Right renal cortex interstitium (tissue), 3 donors: ENCODE measurements at regions not wholly inside any gene's neighbourhood (a gene's known extent, or its start where the extent isn't known, plus 50 kb on each side); places are given as distances from the start of the nearest gene placed in this dataset.

Experiments used
- DNase-seq, 3 donors: peaks; one replicate each; pipeline ENCODE4 v3.0.0-alpha.2; 2013; ENCODE audit warnings: low read depth in 3 of 3, low spot score in 2 of 3

DNA sequence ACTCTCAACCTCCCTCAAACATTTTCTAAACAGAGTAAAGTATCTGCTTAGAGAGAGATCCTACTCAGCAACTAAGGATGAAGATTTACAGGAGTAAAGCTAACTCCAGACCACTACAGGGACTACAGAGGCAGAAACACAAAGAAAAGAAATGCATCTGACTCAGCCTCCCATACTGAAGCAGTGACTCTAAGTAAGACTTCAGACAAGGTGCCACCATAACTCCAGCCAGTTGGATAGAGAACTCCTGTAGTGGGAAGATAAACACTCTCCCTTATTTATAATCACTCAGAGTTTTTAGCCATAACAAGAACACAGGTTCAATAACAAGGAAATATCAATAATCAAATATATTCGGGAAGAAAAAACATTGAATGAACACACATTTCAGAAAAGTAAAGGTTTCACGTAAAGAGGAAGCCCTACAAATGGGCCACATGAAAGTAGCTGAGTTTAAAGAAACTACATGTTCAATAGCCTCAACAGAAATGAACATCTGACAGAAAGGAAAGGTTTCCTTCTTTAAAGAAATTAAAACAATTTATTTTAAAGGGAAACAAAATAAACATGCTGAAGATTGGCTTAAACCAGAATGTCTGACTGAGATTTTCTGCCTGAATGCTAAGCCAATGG is 519.9 kb downstream of the KCNJ3 start:
- no peak for DNase-seq

DNA sequence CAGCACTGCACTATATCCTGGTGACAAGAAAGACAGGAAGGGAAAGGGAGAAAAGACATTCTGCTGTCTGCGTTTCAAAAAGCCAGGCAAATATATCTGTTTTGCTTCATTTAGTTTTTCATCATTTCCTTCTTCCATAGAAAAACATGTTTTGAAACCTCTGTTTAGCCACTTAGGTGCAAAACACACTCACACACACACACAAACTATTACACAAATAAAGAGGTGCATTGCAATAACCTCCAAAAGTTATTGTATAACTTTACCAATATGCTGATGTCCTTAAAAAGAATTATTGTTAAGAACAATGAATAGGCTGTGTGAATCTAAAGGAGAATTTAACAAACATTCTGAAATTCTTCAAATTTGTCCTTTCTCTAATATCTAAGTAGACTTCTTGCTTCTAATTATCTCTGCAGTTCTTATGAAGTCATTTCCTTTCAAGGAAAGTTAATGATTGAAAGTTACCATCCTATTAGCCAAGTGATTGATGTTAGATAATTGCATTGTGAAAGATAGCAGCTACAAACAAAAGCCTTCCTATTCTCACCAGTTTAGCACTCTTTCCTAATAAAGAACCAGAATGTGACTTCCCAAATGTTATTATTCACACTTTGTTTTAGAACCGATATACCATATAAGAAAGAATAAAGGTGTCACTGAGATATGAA is 516.7 kb downstream of the KCNJ3 start:
- no peak for DNase-seq

DNA sequence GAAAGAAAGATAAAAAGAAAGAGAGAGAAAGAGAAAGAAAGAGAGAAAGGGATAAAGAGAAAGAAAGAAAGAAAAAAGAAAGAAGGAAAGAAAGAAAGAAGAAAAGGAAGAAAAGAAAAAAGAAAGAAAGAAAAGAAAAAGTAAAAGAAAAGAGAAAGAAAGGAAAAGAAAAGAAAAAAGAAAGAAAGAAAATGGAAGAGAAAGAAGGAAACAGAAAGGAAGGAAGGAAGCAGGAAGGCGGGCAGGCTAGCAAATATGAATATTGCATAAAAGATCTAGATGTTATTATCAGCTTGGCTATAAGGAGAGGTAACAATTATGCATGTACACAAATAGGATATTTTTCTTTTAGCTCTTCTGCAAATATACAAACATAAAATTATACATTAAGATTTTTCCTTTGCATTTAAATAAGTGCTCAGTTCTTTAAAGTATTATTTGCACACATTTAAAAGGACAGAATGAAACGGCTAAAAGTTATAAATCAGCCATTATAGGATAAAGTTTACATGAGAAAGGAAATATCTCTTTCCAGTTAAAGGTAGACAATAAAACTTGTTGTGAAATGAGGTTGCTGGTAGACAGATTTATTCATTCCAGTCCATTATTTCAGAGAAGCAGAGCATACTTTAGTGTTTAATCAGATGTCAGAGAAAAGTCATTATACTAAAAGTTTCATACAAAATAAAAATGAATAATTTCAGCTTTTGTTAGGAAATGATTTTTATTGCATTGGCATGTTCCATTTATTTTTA is 511.4 kb downstream of the KCNJ3 start:
- DNase-seq, result no peak

DNA sequence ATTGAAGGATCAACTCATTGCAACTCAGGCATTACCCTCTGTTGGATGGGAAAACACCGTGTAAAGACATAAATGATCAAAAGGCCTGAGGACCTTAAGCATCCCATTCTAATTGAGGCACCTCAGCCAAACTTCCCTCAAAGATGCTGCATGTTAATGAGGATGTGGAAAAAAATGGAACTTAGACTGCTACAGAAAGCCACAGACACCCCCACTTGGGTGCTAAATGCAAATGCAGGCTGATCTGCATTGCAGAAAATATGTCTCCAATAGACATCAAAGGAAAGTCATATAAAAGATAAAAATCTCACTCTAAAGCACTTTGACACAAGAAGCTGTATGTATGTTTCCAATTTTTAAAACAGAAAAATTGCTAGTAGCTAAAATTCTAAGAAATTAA is 504.7 kb downstream of the KCNJ3 start:
- no peak for DNase-seq

DNA sequence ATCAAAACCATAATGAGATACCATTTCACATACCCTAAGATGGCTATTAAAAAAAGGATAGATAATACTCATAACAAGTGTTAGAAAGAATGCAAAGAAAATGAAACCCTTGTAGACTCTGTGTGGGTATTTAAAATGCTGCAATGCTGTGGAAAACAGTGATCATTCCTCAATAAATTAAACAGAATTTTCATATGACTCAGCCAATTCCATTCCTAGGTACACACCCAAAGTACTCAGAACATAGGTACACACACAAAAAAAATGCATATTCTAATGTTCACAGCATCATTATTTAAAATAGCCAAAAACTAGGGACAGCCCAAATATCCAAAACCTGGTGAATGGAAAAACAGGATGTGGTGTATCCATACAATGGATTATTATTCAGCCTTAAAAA is 502.3 kb downstream of the KCNJ3 start:
- DNase-seq, result no peak

DNA sequence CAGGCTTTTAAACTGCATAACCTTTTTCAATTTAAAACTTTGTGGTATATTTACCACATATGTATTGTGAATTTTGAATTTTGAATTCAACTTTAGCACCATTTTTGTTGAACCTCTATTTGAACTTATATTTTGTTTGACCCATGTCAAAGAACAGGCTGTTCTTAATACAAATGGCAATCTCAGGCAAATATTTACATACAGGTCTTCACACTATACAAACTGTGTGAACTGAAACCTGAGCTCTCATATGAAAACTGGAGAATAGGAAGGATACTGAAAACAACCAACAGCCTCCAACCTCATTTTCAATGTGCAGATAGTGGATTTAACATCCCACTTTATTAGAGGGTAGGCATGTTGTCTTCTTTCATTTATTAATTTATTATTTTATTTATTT is 491.8 kb downstream of the KCNJ3 start:
- DNase-seq, result no peak

DNA sequence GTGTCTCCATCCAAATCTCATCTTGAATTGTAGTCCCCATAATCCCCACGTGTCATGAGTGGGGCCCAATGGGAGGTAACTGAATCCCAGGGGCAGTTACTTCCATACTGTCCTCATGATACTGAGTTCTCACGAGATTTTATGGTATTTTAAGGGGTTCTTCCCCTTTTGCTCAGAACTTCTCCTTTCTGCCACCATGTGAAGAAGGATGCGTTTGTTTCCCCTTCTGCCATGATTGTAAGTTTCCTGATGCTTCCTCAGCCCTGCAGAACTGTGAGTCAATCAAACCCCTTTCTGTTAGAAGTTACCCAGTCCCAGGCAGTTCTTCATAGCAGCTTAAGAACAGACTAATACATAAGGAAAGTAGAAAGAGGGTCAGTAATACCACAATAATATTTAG is 480.4 kb downstream of the KCNJ3 start:
- no peak for DNase-seq

DNA sequence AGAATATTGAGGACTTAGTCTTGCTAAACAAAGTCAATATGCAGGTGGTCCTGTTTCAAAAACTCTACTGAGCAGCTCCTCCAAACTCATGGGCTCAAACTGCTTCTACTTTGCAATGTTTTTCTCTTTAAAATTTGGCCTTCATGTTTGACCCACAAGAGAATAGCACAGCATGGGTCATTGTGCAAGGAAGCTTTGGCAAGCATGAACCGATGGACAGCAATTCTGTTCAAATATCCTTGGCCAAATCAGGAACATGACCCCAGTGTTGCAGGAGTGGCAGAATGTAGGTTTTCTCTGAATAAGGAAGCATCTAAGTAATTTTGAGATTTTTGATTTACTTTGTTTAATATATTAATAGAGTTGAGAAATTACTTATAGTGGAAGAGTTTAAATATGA is 477.9 kb downstream of the KCNJ3 start:
- no peak for DNase-seq

DNA sequence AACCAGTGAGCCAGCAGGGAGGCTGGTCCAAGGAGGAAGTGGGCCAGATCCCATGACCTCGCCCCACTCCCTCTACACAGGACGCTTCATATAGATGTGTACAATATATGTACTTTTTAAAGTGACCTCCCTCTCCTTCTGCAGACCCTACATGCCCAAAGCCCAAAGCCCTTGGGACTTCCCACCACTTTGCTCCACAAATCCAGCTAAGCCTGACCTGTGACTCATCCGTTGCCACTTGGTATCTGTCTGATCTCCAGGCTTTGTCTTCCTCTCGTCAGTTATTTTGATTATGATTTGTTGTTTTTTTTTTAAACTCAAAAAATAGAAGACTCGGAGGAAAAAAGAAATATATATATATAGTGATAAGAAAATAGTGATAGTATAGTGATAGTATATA is 470.8 kb downstream of the KCNJ3 start:
- no peak for DNase-seq

DNA sequence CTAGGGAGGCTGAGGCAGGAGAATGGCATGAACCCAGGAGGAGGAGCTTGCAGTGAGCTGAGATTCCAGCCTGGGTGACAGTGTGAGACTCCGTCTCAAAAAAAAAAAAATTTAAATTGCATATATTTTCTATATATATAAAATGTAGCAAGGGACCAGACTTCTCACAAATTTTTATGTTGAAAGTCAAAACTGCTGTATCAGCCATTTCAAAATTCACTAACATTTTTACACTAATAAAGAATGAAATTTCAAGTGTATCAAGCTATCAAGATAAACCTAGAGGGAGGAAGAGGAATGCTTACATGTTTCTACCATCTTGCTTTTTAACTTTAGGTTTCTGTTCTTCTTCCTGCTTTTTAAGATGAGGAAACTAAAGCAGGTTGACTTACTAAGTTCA is 464.0 kb downstream of the KCNJ3 start:
- no peak for DNase-seq

DNA sequence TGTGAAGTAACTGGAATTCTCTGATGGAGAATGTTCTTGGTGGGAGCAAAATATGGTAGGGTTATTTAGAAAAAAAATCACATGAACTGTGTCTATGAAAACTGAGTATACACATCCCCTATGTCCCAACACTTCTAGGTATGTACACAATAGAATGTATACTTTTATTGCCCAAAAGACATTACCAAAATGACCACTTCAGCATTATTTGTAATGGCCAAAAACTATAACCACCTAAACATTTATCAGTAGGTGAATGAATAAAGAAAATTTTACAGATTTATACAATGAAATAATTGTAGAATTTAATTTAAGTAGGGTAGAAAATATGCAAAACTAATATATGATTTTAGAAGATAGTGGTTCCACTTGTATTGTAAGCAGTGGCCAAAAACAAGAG is 462.8 kb downstream of the KCNJ3 start:
- no peak for DNase-seq

DNA sequence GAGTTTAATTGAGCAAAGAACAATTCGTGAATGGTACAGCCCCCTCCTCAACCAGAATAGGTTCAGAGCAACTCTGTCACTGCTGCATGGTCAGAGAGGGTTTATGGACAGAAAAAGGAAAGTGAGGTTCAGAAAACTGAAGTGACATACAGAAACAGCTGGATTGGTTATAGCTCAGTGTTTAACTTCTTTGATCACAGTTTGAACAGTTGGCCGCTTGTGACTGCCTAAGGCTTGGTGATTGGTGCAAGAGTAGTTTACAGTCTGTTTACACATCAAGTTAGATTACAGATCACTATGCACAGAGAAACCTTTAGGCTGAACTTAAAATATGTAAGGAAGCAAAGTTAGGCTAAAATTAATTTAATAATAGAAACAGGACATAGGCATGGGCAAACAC is 459.2 kb downstream of the KCNJ3 start:
- no peak for DNase-seq

DNA sequence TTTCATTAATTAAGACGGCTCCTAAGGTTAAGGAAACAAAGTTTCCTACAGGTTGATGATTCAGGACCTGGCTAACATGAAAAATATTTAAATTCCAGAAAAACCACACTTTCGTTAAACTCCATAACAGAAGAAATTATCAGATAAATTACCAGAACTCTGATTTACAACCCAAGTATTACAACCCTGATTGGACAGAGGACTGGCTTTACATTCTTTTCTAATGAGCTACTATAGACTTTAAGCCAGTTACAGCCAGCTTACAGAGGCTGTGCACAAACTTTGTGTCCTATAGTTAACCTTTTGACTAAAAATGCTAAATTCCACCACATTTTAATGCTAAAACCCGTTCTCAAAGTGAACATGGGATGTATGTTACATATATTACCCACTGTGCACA is 458.6 kb downstream of the KCNJ3 start:
- no peak for DNase-seq

DNA sequence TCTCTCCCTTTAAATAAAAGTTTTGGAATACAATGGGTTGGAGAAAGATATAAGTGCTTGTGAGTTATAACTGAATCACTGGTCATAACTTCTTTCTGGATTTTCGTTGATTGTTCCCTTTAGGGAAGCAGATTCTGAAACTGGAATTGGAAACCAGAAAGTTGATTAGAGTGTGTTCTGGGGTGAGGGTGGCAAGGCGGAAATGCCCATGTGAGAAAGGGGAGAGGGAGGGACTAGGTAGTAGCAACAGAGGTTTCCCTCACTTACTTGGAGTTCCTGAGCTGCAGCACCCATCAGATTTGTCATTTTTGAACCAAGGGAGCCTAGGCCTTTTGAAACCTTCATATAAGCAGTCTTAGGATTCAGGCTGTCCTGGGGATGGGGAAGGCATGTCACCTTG is 453.4 kb downstream of the KCNJ3 start:
- no peak for DNase-seq

DNA sequence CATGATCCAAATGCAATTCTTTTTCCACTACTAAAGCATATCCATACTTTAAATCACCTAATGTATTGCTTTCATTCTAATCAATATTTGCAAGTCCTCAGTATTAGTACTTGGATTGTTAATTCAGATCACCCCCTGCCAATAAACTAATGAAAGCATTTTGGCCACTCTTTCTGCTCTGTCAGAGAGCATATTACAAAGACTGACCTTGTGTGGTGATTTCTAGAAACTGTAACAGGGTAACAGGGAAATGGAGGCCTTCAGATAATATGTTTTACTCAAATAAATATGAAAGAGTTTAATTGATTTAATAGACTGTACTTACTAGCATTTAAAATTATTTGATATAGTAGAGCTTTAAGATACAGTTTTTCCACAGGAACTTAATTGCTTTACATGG is 453.0 kb downstream of the KCNJ3 start:
- DNase-seq, result no peak

DNA sequence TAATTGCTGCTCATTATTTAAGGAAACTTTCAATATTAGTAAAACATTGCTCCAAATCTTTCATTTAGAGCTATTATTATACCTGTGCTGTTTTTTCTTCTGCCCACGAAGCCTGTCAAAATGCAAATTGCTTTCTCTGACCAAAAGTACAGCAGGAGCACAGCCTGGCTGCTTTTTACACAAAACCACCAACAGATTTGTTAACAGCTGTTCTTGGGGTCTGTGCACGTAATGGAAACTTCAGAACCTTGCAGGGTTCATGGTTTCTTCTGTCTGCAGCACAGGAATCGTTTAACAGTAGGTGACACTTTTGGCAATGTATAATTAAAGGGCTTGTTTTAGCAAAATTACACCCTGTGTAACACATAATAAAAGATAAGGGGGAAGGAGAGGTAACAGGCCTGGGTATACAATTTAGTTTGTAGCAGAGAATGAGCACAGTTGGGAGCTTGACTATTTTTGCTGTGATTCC is 447.3 kb downstream of the KCNJ3 start:
- no peak for DNase-seq

DNA sequence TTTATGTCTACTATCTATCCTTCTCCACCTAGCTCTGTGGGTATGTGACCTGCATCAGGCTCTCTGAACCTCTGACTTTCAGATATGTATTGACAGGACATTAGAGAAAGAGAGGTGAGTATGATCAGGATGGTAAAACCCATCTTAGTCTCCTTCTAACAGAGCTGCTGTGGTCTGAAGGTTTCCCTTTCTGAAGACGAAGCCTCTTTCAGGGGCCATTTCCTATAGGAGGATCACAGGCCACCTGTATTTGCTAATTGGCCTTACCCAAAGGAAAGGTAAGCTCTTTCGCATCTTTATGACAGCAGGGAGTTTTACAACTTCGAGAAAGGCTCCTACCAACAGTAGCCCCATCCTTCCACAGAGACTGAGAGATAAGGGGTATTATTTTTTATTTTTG is 442.9 kb downstream of the KCNJ3 start:
- DNase-seq, result no peak

DNA sequence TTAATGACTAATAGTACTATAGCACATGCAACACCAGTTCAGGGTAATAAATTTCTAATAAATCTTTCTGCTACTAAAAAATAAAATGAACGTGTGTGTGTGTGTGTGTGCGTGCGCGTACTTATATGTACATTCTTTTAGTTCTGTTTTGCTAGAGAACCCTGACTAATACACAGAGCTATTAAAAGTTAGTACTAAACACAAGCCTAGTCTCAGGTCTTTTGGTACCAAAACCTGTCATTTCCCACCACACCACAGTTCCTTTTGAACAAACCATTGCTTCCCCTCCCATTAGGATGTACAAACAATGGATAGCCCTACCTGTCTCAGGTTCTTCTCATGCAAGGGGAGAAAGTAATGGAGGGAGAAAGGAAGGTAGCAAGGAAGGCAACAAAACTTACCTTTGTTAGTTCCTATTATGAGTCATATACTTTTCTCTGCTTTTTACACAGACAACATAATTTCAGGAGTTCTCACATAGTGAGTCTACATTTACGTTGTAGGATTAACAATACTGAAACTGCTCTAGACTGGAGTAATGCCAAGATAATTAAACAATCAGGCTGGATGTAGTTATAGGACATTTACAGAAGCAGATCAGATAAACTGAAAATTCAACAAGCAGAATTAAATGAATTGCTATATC is 427.2 kb downstream of the KCNJ3 start:
- no peak for DNase-seq

DNA sequence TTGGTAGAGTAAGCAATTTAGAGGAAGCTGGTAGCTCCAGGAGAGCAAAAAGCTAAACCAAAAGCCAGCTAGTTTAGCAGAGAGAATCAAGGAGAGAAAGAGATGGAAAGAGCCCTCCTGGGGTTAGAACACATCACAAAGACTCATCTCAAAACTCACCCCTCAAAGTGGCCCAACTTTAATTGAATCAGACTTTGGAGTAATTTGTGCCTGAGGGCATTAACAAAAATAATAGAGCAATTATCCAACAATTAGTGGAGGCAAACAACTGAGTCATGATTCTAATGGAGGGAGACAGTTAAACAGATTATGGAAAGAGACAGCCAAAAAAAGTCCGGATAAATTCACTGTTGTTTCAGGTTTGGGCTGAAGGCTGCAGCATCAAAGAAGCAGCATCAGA is 417.4 kb downstream of the KCNJ3 start:
- no peak for DNase-seq

DNA sequence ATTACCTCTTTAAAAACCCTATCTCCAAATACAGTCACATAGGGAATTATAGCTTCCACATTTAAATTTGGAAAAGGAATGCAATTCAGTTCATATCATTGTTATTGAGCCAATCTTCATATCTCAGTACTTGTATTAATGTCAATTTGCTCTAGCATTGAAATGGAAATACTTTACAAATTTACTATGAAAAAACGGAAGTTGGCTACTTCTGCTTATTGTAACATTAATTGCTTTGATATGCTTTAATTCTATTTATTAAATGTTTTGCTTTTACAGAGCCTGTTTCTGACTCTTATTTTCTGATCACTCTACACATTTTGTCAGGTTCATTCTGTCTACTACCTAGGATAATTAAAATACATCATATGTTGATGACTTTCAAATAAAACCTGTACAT is 412.6 kb downstream of the KCNJ3 start:
- DNase-seq, result no peak

DNA sequence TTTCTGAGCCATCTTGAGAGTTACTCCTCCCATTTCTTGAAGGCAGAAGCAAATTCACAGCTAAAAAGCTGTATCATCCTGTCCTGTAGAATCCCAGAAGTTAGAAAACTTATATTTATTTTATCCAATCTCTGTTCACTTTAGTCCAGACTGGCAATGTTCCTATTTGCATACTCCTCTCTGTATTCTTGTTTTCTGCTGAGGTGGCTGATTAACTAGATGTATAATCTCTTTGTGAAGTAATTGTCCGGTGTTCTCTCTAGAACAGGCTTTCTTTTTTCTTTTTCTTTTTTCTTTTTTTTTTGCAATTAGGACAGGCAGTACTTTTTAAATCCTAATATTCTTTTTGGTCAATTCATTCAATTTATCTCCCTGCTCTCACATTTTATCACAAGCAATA is 411.0 kb downstream of the KCNJ3 start:
- no peak for DNase-seq

DNA sequence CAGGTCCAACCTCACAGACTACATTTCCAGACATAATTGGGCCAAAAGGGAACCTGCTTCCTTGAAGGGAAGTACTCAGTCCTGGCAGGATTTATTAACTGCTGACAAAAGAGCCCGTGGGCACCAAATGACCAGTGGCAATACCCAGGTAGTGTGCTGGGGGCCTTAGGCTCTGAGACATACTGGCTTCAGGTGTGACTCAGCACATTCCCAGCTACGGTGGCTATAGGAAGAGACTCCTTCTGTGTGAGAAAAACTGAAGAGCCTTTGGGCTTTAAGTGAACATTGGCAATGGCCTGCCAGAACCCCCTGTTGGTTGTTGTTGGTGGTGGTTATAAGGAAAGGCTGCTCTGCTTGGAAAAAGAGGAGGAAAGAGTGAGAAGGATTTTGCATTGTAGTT is 401.8 kb downstream of the KCNJ3 start:
- DNase-seq, result no peak
